ENCODE measurements at regions not wholly inside any gene's neighbourhood (a gene's known extent, or its start where the extent isn't known, plus 50 kb on each side); places are given as distances from the start of the nearest gene placed in this dataset.

GRCh38 chr17:14838567-14838966, 426.6 kb downstream of the PMP22 start:
- no peaks in the 10 kb centered on the region for H3K36me3 ChIP-seq
- H3K4me3 ChIP-seq (ENCODE audit: low read depth, low read length): no peak overlapping the region
- H3K9me3 ChIP-seq (ENCODE audit: severe bottlenecking): no peaks in the 10 kb centered on the region
- DNase-seq: no peak
- no peaks in the 10 kb centered on the region for H3K27me3 ChIP-seq (ENCODE audit: insufficient read depth, low read depth, severe bottlenecking)
- TF ChIP-seq, protein P1, sequence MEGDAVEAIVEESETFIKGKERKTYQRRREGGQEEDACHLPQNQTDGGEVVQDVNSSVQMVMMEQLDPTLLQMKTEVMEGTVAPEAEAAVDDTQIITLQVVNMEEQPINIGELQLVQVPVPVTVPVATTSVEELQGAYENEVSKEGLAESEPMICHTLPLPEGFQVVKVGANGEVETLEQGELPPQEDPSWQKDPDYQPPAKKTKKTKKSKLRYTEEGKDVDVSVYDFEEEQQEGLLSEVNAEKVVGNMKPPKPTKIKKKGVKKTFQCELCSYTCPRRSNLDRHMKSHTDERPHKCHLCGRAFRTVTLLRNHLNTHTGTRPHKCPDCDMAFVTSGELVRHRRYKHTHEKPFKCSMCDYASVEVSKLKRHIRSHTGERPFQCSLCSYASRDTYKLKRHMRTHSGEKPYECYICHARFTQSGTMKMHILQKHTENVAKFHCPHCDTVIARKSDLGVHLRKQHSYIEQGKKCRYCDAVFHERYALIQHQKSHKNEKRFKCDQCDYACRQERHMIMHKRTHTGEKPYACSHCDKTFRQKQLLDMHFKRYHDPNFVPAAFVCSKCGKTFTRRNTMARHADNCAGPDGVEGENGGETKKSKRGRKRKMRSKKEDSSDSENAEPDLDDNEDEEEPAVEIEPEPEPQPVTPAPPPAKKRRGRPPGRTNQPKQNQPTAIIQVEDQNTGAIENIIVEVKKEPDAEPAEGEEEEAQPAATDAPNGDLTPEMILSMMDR (IDR thresholded peaks at IDR 0.05; ENCODE audit: low read depth, low read length): no peak
- H3K27ac ChIP-seq: no peak overlapping the region

- H3K9me3 ChIP-seq (ENCODE audit: severe bottlenecking): no peaks in the 10 kb centered on the region
- no peaks in the 10 kb centered on the region for H3K27me3 ChIP-seq (ENCODE audit: insufficient read depth, low read depth, severe bottlenecking)
- no peaks in the 10 kb centered on the region for H3K36me3 ChIP-seq
- no peak for DNase-seq
- no peak overlapping the region for H3K4me3 ChIP-seq (ENCODE audit: low read depth, low read length)
- no peak overlapping the region for H3K27ac ChIP-seq
- TF ChIP-seq, protein P1 (IDR thresholded peaks at IDR 0.05; ENCODE audit: low read depth, low read length): no peak
These were observed 431.8 kb downstream of the PMP22 start for GRCh38 chr17:14833201-14833785.

GRCh38 chr17:14831491-14831890, 433.6 kb downstream of the PMP22 start:
- H3K9me3 ChIP-seq (ENCODE audit: severe bottlenecking): no peaks in the 10 kb centered on the region
- no peaks in the 10 kb centered on the region for H3K27me3 ChIP-seq (ENCODE audit: insufficient read depth, low read depth, severe bottlenecking)
- TF ChIP-seq, protein P1 (IDR thresholded peaks at IDR 0.05; ENCODE audit: low read depth, low read length): no peak

DNA sequence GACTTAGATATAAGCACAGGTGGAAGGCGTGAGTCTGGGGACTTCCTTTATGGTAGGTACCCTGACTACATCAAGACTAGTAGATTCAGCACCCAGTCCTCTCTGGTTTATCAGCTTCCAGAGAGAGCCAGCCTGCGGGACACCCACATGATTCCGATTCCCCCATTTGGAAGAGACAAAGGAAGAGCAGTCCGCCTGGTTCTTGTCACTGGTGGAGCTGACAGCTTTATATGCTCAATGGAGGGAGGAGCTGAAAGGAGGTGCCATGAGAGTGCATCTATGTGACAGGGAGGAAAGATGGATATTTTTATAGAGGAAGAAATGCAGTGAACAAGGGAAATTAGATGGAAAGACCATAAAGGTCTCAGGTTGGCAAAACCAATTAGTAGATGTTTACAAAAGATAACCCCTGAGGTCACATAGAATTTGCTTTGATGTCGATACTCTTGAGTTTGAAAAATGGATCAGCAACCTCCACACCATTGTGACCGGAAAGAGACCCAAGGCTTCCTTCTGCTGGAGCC, 437.7 kb downstream of the PMP22 start:
- Histone ChIP-seq H3K27ac (no peak overlapping the region), H3K27me3 (ENCODE audit: insufficient read depth, low read depth, severe bottlenecking) (no peaks in the 10 kb centered on the region), H3K4me3 (ENCODE audit: low read depth, low read length) (no peak overlapping the region), H3K36me3 (no peaks in the 10 kb centered on the region), H3K9me3 (ENCODE audit: severe bottlenecking) (no peaks in the 10 kb centered on the region)
- TF ChIP-seq, protein P1 (IDR thresholded peaks at IDR 0.05; ENCODE audit: low read depth, low read length): no peak
- DNase-seq: no peak

More at GRCh38 chr17:14831491-14831890, 433.6 kb downstream of the PMP22 start:
- no peaks in the 10 kb centered on the region for H3K36me3 ChIP-seq
- no peak overlapping the region for H3K4me3 ChIP-seq (ENCODE audit: low read depth, low read length)
- H3K27ac ChIP-seq: no peak overlapping the region
- DNase-seq: no peak

DNA sequence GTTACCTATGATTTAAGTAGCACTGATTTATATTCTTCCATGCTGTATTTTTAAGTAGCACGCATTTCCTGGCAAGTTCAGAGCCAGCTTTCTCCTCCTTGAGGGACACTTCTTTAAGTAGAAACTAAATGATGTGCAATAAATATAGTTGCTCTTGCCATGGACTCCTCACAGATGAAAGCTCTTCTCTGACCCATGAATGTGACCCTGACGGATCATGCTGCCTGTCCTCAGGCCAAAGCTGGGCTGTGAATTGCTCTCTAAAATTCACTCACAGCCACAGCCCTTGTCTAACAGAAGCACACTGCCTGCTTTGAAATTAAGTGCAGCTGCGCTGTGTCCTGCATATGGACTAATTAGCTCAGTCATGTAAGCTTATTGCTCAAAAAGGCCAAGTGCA, 438.8 kb downstream of the PMP22 start:
- H3K27ac ChIP-seq: no peak overlapping the region
- no peak overlapping the region for H3K4me3 ChIP-seq (ENCODE audit: low read depth, low read length)
- H3K27me3 ChIP-seq (ENCODE audit: insufficient read depth, low read depth, severe bottlenecking): no peaks in the 10 kb centered on the region
- no peak for DNase-seq
- TF ChIP-seq, protein P1 (IDR thresholded peaks at IDR 0.05; ENCODE audit: low read depth, low read length): no peak
- no peaks in the 10 kb centered on the region for H3K36me3 ChIP-seq
- H3K9me3 ChIP-seq (ENCODE audit: severe bottlenecking): no peaks in the 10 kb centered on the region

- no peak for DNase-seq
- Histone ChIP-seq H3K27ac (no peak overlapping the region), H3K36me3 (no peaks in the 10 kb centered on the region), H3K4me3 (ENCODE audit: low read depth, low read length) (no peak overlapping the region), H3K27me3 (ENCODE audit: insufficient read depth, low read depth, severe bottlenecking) (no peaks in the 10 kb centered on the region), H3K9me3 (ENCODE audit: severe bottlenecking) (no peaks in the 10 kb centered on the region)
- TF ChIP-seq, protein P1 (IDR thresholded peaks at IDR 0.05; ENCODE audit: low read depth, low read length): no peak
These were observed 446.7 kb downstream of the PMP22 start for GRCh38 chr17:14818469-14818868.

Measured in WERI-Rb-1 (cell line).